Mucosa of descending colon (tissue), 3 donors: ENCODE measurements at regions not wholly inside any gene's neighbourhood (a gene's known extent, or its start where the extent isn't known, plus 50 kb on each side); places are given as distances from the start of the nearest gene placed in this dataset.

ENCODE experiments used
- ATAC-seq: fragments of 200-7000 bp; cut with Tn5 transposase; one replicate; pipeline ENCODE4 v1.9.1; 2020; ENCODE audit warnings: mild to moderate bottlenecking, moderate library complexity
- DNase-seq, 3 donors: peaks; one replicate each; pipeline ENCODE4 v3.0.0-alpha.2; 2020
- H3K36me3 ChIP-seq: fragments of 200-600 bp; one replicate; pipeline ENCODE4 v1.8.0; 2021; ENCODE audit warnings: low read depth, mild to moderate bottlenecking
- H3K4me1 ChIP-seq: fragments of 200-600 bp; one replicate; pipeline ENCODE4 v1.8.0; 2021; ENCODE audit warnings: low read depth, mild to moderate bottlenecking
- H3K4me3 ChIP-seq: fragments of 200-600 bp; one replicate; pipeline ENCODE4 v1.8.0; 2021; ENCODE audit warnings: mild to moderate bottlenecking
- H3K9me3 ChIP-seq: fragments of 200-600 bp; one replicate; pipeline ENCODE4 v1.8.0; 2021; ENCODE audit warnings: mild to moderate bottlenecking
- CTCF ChIP-seq: fragments of 200-600 bp; IDR thresholded peaks from one replicate; pipeline ENCODE4 v1.8.0; 2022; ENCODE audit warnings: antibody characterized with exemption, mild to moderate bottlenecking
- intact Hi-C, 2 donors: fragments of 100-400 bp; cut with DNase I in 1 of 2; cut with micrococcal nuclease in 1 of 2; formaldehyde crosslinking; loops; one replicate each; pipeline versions ENCODE4 v1.11.0 to v1.11.1; 2022; cut with DNase I, micrococcal nuclease
- donor health status: DM: no; HTN: no; CAD: no; lungs with moderate emphysema.
- donor health status: DM: no; HTN: no; CAD: no.
- donor health status: DM: no; HTN: yes; CAD: no.

DNA sequence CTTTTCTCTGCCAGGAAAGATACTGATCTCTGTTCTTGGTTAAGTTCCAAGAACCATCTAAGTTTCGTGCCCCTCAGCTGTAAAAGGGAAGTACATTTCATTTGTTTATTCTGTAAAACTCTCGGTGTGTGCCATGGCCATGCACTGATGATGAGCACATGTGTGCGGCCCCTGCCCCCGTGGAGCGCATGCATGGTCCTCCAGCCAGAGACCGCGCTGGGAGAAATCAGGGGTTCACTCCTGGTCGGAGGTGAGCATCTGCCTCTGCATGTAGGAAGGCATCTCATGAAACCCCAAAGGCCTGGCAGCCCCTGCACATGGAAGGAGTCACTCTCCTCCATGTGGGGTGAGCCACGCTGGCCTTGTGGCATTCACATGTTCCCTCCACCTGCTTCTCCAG, 102.5 kb upstream of the RTL1 start:
- no peak overlapping the region for H3K4me3 ChIP-seq
- no peak for DNase-seq
- intact Hi-C loops: no loop called here
- H3K9me3 ChIP-seq: no peaks in the 10 kb centered on the region
- peak; percentile 8 for ATAC-seq
- no peaks in the 10 kb centered on the region for H3K4me1 ChIP-seq
- TF ChIP-seq CTCF: no peak
- H3K36me3 ChIP-seq: no peaks in the 10 kb centered on the region

DNA sequence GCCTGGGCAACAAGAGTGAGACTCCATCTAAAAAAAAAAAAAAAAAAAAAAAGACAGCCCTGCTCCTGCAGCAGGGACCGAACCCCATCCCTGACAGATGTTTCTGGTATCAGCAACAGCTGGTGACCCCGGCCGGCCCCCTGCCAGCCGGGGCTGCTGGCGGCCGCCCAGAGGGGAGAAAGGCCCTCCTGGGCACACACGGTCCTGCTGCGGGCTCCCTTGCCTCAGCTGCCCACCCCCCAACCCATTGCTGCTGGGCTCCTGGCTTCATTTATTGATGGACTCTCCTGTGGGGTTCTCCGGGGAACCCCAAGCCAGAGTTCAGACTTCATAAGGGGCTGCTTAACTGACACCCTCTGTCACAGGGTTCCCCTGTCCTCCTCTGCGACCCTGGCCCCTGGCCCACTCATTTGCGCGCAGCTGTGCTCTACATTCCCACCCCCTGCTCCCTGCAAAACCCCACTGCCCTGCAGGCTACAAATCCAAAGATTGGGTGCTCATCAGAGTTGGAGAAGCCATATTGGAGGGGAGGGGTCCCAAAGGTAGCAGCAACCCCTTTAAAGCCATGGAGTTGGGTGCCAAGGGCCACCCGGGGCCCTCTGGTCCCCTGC, 103.6 kb upstream of the RTL1 start:
- Histone ChIP-seq H3K9me3 (peaks cover 2% of the 10 kb centered on the region), H3K4me1 (no peaks in the 10 kb centered on the region), H3K36me3 (no peaks in the 10 kb centered on the region), H3K4me3 (no peak overlapping the region)
- no peak for TF ChIP-seq CTCF
- intact Hi-C loops: no loop called here
- no peak for ATAC-seq
- DNase-seq: no peak

- no peaks in the 10 kb centered on the region for H3K4me1 ChIP-seq
- ATAC-seq (no peak), DNase-seq (no peak)
- H3K9me3 ChIP-seq: peaks cover 4% of the 10 kb centered on the region
- no peak overlapping the region for H3K4me3 ChIP-seq
- H3K36me3 ChIP-seq: no peaks in the 10 kb centered on the region
- no peak for TF ChIP-seq CTCF
- intact Hi-C loops: no loop called here
Observed at GRCh38 chr14:101007765-101008164, 104.2 kb upstream of the RTL1 start.

GRCh38 chr14:101008196-101008595, 104.7 kb upstream of the RTL1 start:
- H3K36me3 ChIP-seq: no peaks in the 10 kb centered on the region
- H3K9me3 ChIP-seq: peaks cover 4% of the 10 kb centered on the region
- ATAC-seq (no peak), DNase-seq (no peak)
- TF ChIP-seq CTCF: no peak
- no peak overlapping the region for H3K4me3 ChIP-seq
- intact Hi-C loops: no loop called here
- H3K4me1 ChIP-seq: no peaks in the 10 kb centered on the region

GRCh38 chr14:101008631-101009336, 105.3 kb upstream of the RTL1 start:
- no peaks in the 10 kb centered on the region for H3K4me1 ChIP-seq
- H3K36me3 ChIP-seq: no peaks in the 10 kb centered on the region
- intact Hi-C loops: no loop called here
- TF ChIP-seq CTCF: no peak
- no peak overlapping the region for H3K4me3 ChIP-seq
- DNase-seq: no peak
- peaks cover 4% of the 10 kb centered on the region for H3K9me3 ChIP-seq
- ATAC-seq: no peak
